ENCODE measurements at regions not wholly inside any gene's neighbourhood (a gene's known extent, or its start where the extent isn't known, plus 50 kb on each side); places are given as distances from the start of the nearest gene placed in this dataset.

DNA sequence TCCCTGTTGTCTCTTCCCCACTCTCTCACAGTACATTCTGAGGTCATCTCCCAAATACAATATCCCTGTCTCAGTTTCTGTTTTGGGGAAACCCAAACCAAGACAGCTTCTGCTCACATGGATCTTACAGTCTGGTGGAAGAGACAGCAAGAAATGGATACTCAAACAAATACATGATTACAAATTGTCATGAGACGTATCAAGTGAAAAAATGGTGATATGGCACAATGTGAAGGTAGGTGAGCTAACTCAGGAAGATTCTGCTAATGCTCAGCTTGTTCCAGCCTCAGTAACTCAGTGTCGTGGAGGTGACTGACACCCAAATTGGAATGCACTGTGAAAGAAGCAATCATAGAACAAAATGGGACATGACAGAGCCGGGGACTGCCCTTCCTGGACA lies 68.3 kb downstream of the CHST1 start:
- TF ChIP-seq GATA2 (IDR thresholded peaks at IDR 0.05; ENCODE audit: low read depth, low read length) (no peak), GATA3 (IDR thresholded peaks at IDR 0.05; ENCODE audit: low read depth, low read length) (no peak)

DNA sequence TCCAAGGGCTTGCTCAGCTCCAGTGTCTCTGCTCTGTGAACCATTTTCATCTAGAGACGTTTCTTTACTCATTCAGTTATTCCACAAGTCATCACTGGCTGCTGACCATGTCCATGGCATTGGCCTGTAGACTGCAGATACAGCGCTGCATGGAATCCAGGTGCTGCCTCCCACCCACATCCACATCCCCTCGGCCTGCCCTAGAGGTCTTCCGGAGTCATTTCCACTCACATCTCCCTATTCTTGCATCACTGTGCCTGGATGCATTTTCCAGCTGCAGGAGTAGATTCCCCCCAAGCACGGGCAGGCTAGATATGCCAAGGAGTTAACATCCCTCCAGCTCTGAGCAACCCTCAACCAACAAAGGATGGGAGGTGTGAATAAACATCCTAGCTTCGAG lies 68.9 kb downstream of the CHST1 start:
- TF ChIP-seq GATA3 (IDR thresholded peaks at IDR 0.05; ENCODE audit: low read depth, low read length): no peak
- TF ChIP-seq GATA2 (IDR thresholded peaks at IDR 0.05; ENCODE audit: low read depth, low read length): no peak

- TF ChIP-seq GATA3 (IDR thresholded peaks at IDR 0.05; ENCODE audit: low read depth, low read length) (no peak), GATA2 (IDR thresholded peaks at IDR 0.05; ENCODE audit: low read depth, low read length) (no peak)
Observed at GRCh38 chr11:45593992-45594391, 71.4 kb downstream of the CHST1 start.

GRCh38 chr11:45592636-45593035 lies 72.8 kb downstream of the CHST1 start:
- no peak for TF ChIP-seq GATA3 (IDR thresholded peaks at IDR 0.05; ENCODE audit: low read depth, low read length)
- TF ChIP-seq GATA2 (IDR thresholded peaks at IDR 0.05; ENCODE audit: low read depth, low read length): no peak

DNA sequence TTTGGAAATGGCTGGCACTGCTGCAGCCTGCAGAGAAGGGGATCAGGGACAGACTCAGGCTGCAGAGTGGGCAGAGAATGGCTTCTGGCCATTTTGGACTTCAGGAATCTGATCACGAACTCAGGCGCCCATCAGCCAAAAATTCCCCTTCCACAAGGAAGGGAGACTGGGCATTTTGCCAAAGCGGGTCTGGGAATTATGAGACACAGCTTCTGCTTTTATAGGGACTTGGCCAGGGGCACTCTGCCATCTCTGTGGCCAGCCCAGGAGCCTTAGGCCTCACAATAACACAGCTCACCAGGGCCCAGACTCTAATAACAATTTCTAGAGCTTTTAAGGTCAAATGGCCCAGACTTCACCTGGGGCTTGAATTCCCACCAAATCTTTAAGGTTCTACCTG lies 74.7 kb downstream of the CHST1 start:
- TF ChIP-seq GATA3 (IDR thresholded peaks at IDR 0.05; ENCODE audit: low read depth, low read length) (no peak), GATA2 (IDR thresholded peaks at IDR 0.05; ENCODE audit: low read depth, low read length) (no peak)

- TF ChIP-seq GATA3 (IDR thresholded peaks at IDR 0.05; ENCODE audit: low read depth, low read length) (no peak), GATA2 (IDR thresholded peaks at IDR 0.05; ENCODE audit: low read depth, low read length) (no peak)
Observed at GRCh38 chr11:45585205-45585604, 80.2 kb downstream of the CHST1 start.

GRCh38 chr11:45583981-45584566 lies 81.3 kb downstream of the CHST1 start:
- TF ChIP-seq GATA2 (IDR thresholded peaks at IDR 0.05; ENCODE audit: low read depth, low read length) (no peak), GATA3 (IDR thresholded peaks at IDR 0.05; ENCODE audit: low read depth, low read length) (no peak)

GRCh38 chr11:45580399-45580798 lies 85.0 kb downstream of the CHST1 start:
- no peak for TF ChIP-seq GATA2 (IDR thresholded peaks at IDR 0.05; ENCODE audit: low read depth, low read length)
- no peak for TF ChIP-seq GATA3 (IDR thresholded peaks at IDR 0.05; ENCODE audit: low read depth, low read length)

DNA sequence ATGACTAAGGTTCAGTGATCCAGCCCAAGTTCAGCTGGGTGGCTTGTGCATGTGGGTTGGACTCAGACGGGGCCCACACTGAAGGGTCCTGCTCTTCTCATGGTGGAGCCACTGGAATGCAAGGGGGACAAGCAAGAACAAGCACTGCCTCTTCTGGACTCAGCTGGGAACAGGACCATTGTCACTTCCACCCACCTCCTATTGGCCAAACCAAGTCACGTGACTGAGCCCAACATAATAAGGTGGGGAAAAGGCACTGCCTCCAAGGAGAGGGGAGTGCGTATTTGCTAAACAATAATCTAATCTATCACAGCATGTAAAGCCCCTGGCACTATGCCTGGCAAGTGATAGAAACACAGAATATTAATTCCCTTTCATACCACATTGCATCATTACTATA lies 87.1 kb downstream of the CHST1 start:
- no peak for TF ChIP-seq GATA3 (IDR thresholded peaks at IDR 0.05; ENCODE audit: low read depth, low read length)
- no peak for TF ChIP-seq GATA2 (IDR thresholded peaks at IDR 0.05; ENCODE audit: low read depth, low read length)

DNA sequence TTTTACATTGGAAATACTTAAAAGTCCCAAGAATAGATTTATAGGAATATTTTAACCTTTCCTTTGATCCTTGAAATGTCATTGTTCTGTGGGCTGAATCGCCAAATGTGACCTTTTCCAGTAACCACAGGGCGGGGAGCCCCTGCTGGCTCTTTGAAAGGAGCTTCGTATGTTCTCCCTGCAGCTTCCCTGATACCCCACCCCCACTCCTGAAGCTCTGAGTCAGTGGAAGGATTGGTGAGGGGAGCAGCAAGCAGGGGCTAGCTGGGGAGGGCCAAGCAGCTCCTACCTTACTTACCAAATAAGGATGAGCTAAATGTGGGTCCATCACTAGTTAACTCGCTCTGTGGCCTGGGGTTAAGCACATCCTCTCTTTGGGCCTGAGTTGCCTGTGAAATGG lies 87.7 kb downstream of the CHST1 start:
- TF ChIP-seq GATA3 (IDR thresholded peaks at IDR 0.05; ENCODE audit: low read depth, low read length): no peak
- no peak for TF ChIP-seq GATA2 (IDR thresholded peaks at IDR 0.05; ENCODE audit: low read depth, low read length)

GRCh38 chr11:45576461-45577215 lies 88.8 kb downstream of the CHST1 start:
- TF ChIP-seq GATA2 (IDR thresholded peaks at IDR 0.05; ENCODE audit: low read depth, low read length) (no peak), GATA3 (IDR thresholded peaks at IDR 0.05; ENCODE audit: low read depth, low read length) (no peak)

GRCh38 chr11:45573728-45574127 lies 91.7 kb downstream of the CHST1 start:
- TF ChIP-seq GATA2 (IDR thresholded peaks at IDR 0.05; ENCODE audit: low read depth, low read length): no peak
- no peak for TF ChIP-seq GATA3 (IDR thresholded peaks at IDR 0.05; ENCODE audit: low read depth, low read length)

GRCh38 chr11:45572354-45573123 lies 92.9 kb downstream of the CHST1 start:
- TF ChIP-seq GATA3 (IDR thresholded peaks at IDR 0.05; ENCODE audit: low read depth, low read length): no peak
- TF ChIP-seq GATA2 (IDR thresholded peaks at IDR 0.05; ENCODE audit: low read depth, low read length): no peak

- TF ChIP-seq GATA3 (IDR thresholded peaks at IDR 0.05; ENCODE audit: low read depth, low read length): no peak
- no peak for TF ChIP-seq GATA2 (IDR thresholded peaks at IDR 0.05; ENCODE audit: low read depth, low read length)
Observed at GRCh38 chr11:45569776-45570175, 95.6 kb downstream of the CHST1 start.

DNA sequence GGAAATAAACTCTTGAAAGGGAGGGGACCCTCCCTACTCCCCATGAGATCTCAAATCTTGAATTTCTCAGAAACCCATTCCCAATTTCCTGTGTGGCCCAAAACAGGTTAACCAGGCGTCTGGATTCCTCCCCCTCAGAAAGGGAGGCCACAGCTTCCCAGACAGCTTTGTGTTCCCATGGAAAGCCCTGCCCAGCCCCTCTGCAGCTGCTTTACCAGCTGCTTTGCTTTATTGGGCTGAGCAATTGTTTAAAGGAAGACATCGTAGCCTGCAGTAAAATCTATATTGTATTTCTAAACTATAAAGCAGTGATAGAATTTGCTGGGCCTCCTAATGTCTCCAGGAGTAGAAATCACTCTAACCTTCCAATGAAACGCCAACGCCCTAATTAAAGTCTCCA lies 97.4 kb downstream of the CHST1 start:
- TF ChIP-seq GATA2 (IDR thresholded peaks at IDR 0.05; ENCODE audit: low read depth, low read length) (no peak), GATA3 (IDR thresholded peaks at IDR 0.05; ENCODE audit: low read depth, low read length) (no peak)
